ENCODE measurements at regions not wholly inside any gene's neighbourhood (a gene's known extent, or its start where the extent isn't known, plus 50 kb on each side); places are given as distances from the start of the nearest gene placed in this dataset.

DNA sequence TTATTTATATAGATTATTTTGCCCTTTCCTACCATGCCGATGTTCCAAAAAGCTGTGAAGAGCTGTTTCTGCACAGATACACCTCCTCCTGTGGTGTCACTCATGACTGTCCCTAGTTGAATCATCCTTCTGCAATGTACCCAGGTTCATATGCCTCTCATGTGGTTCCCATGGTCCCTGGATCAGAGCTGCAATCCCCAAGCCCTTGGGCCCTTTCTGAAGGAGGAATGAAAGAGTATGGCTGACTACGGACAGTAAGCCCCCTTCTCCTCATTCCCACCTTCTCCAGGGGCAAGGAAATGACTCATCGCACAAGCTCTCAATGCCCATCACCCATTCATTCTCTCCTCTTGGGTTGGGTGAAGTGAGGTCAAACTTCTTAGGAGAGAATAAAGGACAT is 63.9 kb upstream of the ACVR1 start:
- BruUV-seq (replicated peaks): no TSS peak
- H3K36me3 ChIP-seq (ENCODE audit: control insufficient read depth in 2 of 2, extremely low read depth in 1 of 2, insufficient read depth in 2 of 2, low read length in 2 of 2): no peaks in the 10 kb centered on the region
- H3K4me1 ChIP-seq (ENCODE audit: control insufficient read depth, extremely low read depth, insufficient read depth, low read length): no peaks in the 10 kb centered on the region
- no peak overlapping the region for H3K27ac ChIP-seq (ENCODE audit: insufficient read depth, low read depth, low read length)
- H3K27me3 ChIP-seq (ENCODE audit: control insufficient read depth in 2 of 2, insufficient read depth in 2 of 2, low read length in 2 of 2): no peaks in the 10 kb centered on the region
- ChIA-PET CTCF (no interaction called here), POLR2A (no interaction called here)
- no peak overlapping the region for H2AFZ ChIP-seq (ENCODE audit: low read depth, low read length)
- DNase-seq (ENCODE audit: low read depth, low spot score): no peak
- no peaks in the 10 kb centered on the region for H4K20me1 ChIP-seq (replicated peaks; ENCODE audit: control insufficient read depth, extremely low read depth, insufficient read depth, low read length)
- no peaks in the 10 kb centered on the region for H3K9me1 ChIP-seq (replicated peaks; ENCODE audit: control insufficient read depth, extremely low read depth, insufficient read depth, low read length)
- no peak overlapping the region for H3K4me3 ChIP-seq (replicated peaks in 1 of 3; ENCODE audit: insufficient read depth in 1 of 3, low read depth in 1 of 3, low read length in 3 of 3)
- TF ChIP-seq POLR2A (IDR thresholded peaks at IDR 0.05; ENCODE audit: low read depth, low read length): no peak
- TF ChIP-seq MYC (IDR thresholded peaks at IDR 0.05; ENCODE audit: low read depth, low read length): no peak
- TF ChIP-seq FOS (IDR thresholded peaks at IDR 0.05; ENCODE audit: borderline replicate concordance, insufficient read depth, low read length): no peak
- dilution Hi-C loops (cut with MboI; ENCODE audit: extremely low pct_ligation_motif_present, low sequenced_read_pairs): no loop called here
- H3K4me2 ChIP-seq (ENCODE audit: insufficient read depth, low read length): no peak overlapping the region
- no peak for FAIRE-seq
- intact Hi-C loops (cut with micrococcal nuclease): no loop called here
- no peaks in the 10 kb centered on the region for H3K9me3 ChIP-seq (replicated peaks; ENCODE audit: control insufficient read depth, insufficient read depth, low read length)
- no peaks in the 10 kb centered on the region for H3K79me2 ChIP-seq (ENCODE audit: control insufficient read depth, insufficient read depth, low read length)
- H3K9ac ChIP-seq (replicated peaks; ENCODE audit: extremely low read depth, insufficient read depth, low read length): no peak overlapping the region

DNA sequence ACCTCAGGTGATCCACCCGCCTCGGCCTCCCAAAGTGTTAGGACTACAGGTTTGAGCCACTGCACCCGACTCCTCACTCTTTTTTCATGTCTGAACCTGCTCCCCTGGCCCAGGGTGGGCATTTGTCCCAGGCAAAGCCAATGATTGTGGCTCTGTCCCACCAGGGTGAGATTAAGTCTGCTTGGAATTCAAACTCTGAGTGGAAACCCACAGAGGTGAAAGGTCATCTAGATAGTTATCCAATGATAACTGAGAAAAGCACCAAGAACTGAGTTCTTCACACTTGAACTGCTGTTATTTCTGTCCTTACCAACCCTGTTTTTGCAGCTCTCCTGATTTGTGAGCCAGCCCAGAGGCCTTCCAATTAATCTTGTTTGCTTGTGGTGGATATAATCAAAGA is 62.4 kb upstream of the ACVR1 start:
- TF ChIP-seq MYC (IDR thresholded peaks at IDR 0.05; ENCODE audit: low read depth, low read length) (no peak), GATA2 (IDR thresholded peaks at IDR 0.05; ENCODE audit: insufficient read depth, insufficient read length, low read depth, low read length) (no peak), POLR2A (IDR thresholded peaks at IDR 0.05; ENCODE audit: low read depth, low read length) (no peak), POLR2AphosphoS5 (IDR thresholded peaks at IDR 0.05; ENCODE audit: insufficient read depth, low read depth, low read length) (no peak)
- TF ChIP-seq, protein P1, sequence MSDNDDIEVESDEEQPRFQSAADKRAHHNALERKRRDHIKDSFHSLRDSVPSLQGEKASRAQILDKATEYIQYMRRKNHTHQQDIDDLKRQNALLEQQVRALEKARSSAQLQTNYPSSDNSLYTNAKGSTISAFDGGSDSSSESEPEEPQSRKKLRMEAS (IDR thresholded peaks at IDR 0.05; ENCODE audit: insufficient read depth, insufficient read length): no peak
- intact Hi-C loops (cut with micrococcal nuclease): no loop called here
- POLR2A ChIA-PET: no interaction called here
- Histone ChIP-seq H3K27ac (ENCODE audit: insufficient read depth, low read depth, low read length) (no peak overlapping the region), H3K4me1 (ENCODE audit: control insufficient read depth, extremely low read depth, insufficient read depth, low read length) (no peaks in the 10 kb centered on the region), H3K9me1 (replicated peaks; ENCODE audit: control insufficient read depth, extremely low read depth, insufficient read depth, low read length) (no peaks in the 10 kb centered on the region), H3K36me3 (ENCODE audit: control insufficient read depth in 2 of 2, extremely low read depth in 1 of 2, insufficient read depth in 2 of 2, low read length in 2 of 2) (no peaks in the 10 kb centered on the region), H3K27me3 (ENCODE audit: control insufficient read depth in 2 of 2, insufficient read depth in 2 of 2, low read length in 2 of 2) (no peaks in the 10 kb centered on the region), H4K20me1 (replicated peaks; ENCODE audit: control insufficient read depth, extremely low read depth, insufficient read depth, low read length) (no peaks in the 10 kb centered on the region), H2AFZ (ENCODE audit: low read depth, low read length) (no peak overlapping the region), H3K4me2 (ENCODE audit: insufficient read depth, low read length) (no peak overlapping the region), H3K79me2 (ENCODE audit: control insufficient read depth, insufficient read depth, low read length) (no peaks in the 10 kb centered on the region), H3K4me3 (replicated peaks in 1 of 3; ENCODE audit: insufficient read depth in 1 of 3, low read depth in 1 of 3, low read length in 3 of 3) (no peak overlapping the region), H3K9ac (replicated peaks; ENCODE audit: extremely low read depth, insufficient read depth, low read length) (no peak overlapping the region), H3K9me3 (replicated peaks; ENCODE audit: control insufficient read depth, insufficient read depth, low read length) (no peaks in the 10 kb centered on the region)
- dilution Hi-C loops (cut with MboI; ENCODE audit: extremely low pct_ligation_motif_present, low sequenced_read_pairs): no loop called here
- DNase-seq (ENCODE audit: low read depth, low spot score) (no peak), FAIRE-seq (no peak)
- CTCF ChIA-PET: no interaction called here
- no TSS peak for BruUV-seq (replicated peaks)

All from endothelial cell of umbilical vein (primary cell).